NCI-H226 (cell line): ENCODE measurements at regions not wholly inside any gene's neighbourhood (a gene's known extent, or its start where the extent isn't known, plus 50 kb on each side); places are given as distances from the start of the nearest gene placed in this dataset.
A peak's percentile ranks its signal among the peaks of the same experiment; 100 is the strongest.
"Not testable (repeated sequence)": the region's sequence is repeated elsewhere in the genome, so short reads cannot be mapped to it uniquely, and the experiment has no call there.

ENCODE experiments used
- DNase-seq: peaks from one replicate; pipeline ENCODE4 v3.0.0-alpha.2; 2015

GRCh38 chr21:24444736-24445135 is 1162.5 kb downstream of the MRPL39 start:
- DNase-seq, result no peak

DNA sequence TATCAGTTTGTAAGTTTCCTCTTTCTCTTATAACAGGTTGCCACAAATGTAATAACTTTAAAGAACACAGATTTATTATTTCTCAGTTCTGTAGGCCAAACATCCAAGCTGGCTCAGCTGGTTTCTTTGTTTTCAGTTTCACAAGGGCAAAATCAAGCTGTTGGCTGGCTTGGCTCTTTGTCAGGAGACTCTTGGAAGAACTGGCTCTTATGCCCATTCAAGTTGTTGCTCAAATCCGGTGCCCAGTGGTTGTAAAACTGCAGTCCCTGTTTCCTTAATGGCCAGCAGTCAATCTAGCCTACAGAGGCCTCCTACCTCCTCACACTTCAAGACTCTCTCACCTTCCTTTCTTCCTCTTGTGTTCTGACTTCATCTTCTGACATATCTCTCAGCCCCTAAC is 1171.0 kb downstream of the MRPL39 start:
- no peak for DNase-seq

- no peak for DNase-seq
Measured at GRCh38 chr21:24428591-24429199, 1178.6 kb downstream of the MRPL39 start.

DNA sequence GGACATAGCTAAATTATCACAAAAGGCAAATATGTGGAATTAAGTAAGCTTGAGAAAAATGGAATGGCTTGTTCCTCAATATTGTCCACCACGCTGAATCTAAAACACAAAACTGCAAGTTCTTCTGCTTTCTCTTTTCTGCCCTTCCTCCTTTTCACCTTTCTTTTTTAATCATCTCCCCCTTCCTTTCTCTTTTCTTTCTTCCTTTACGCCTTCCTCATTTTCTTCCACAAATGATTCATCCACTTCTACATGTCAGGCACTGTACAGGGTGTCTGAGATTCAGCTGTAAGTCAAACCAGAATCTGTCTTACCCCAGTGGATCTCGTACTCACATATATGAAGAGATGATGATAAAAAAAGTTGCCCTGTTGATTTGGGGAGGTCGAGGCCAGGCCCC is 1182.5 kb downstream of the MRPL39 start:
- no peak for DNase-seq

- no peak for DNase-seq
Measured at GRCh38 chr21:24423546-24423945, 1183.7 kb downstream of the MRPL39 start.

DNA sequence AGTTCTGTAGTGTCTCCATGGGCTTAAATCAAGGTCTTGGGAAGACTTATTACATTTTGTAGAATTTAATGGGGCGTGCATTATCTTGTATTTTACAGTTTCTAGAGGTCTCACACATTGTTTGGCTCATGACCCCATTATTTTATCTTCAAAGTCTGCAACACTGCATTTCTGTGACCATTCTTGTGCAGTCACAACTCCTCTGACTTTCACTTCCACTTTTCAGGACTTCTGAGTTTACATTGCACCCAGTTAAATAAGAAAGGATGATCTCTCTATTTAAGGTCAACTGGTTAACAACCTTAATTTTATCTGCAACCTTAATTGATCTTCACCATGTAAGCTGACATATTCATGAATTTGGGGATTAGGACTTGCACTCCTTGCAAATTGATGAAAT is 1186.6 kb downstream of the MRPL39 start:
- no peak for DNase-seq

GRCh38 chr21:24419641-24420040 is 1187.6 kb downstream of the MRPL39 start:
- not testable (repeated sequence) for DNase-seq

- no peak for DNase-seq
Measured at GRCh38 chr21:24418671-24419070, 1188.6 kb downstream of the MRPL39 start.

DNA sequence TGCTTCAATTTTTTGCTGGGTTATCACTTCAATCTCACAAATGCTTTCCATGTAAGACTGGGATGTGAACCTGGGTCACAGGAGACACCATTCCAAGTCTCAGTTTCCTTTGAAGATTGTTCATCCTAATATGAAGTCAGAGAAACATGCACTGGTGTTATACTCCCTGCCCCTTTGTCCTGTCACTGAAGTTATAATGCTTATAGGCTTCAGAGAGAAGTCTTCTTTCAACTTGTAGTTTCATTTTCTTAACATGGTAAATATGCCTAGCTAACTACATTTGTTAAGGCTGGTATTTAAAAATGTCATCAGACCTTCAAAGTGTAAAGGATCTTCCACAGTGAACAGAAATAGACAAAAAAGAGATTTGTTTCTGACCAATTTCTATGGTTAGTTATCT is 1195.9 kb downstream of the MRPL39 start:
- DNase-seq, result no peak

GRCh38 chr21:24403221-24403620 is 1204.1 kb downstream of the MRPL39 start:
- no peak for DNase-seq

DNA sequence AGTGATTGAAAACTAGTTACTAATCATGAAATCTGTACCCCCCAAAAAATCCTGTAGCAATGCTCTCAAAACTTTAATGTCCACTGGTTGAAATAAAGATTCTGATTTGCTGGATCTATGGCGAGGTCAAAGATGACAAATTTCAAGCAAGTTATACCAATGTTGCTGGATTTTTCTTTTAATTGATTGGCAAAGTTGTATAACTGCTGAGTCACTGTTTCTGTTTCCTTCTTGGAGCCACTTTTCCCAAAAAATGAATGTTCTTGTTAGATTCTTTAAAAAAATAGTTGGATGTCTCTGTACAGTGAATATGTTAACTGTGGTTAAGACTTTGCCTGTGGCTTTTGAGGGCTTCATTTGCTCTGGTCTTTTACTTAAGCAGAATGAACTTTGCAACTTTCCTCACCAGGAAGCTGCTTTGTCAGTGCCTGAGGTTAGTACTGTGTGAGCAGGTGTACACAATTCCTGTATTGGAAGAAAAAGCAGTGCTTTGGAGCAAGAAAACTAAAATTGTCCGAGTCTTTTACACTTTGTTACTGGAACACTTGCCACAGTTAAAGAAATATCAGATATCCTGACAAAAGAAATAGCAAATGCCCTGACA is 1211.9 kb downstream of the MRPL39 start:
- DNase-seq, result no peak

- no peak for DNase-seq
Measured at GRCh38 chr21:24375201-24375600, 1232.1 kb downstream of the MRPL39 start.

DNA sequence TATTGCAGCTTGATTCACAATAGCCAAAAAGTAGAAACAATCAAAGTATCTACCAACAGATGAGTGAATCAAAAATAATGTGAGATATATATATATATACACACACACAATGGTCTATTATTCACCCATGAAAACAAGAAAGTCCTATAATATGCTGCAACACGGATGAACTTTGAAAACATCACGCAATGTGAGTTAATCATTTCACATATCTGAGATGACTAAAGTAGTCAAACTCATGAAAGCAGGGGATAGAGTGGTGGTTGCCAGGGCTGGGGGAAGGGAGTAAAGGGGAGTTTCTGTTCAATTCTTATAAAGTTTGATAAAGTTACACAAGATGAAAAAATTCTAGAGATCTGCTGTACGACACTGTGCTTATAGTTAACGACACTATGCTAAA is 1234.8 kb downstream of the MRPL39 start:
- no peak for DNase-seq

GRCh38 chr21:24369746-24370145 is 1237.5 kb downstream of the MRPL39 start:
- DNase-seq, result peak; percentile 21

- DNase-seq, result no peak
Measured at GRCh38 chr21:24369278-24369677, 1238.0 kb downstream of the MRPL39 start.

- peak; percentile 49 for DNase-seq
Measured at GRCh38 chr21:24367936-24368335, 1239.3 kb downstream of the MRPL39 start.

GRCh38 chr21:24353492-24353891 is 1253.8 kb downstream of the MRPL39 start:
- no peak for DNase-seq

DNA sequence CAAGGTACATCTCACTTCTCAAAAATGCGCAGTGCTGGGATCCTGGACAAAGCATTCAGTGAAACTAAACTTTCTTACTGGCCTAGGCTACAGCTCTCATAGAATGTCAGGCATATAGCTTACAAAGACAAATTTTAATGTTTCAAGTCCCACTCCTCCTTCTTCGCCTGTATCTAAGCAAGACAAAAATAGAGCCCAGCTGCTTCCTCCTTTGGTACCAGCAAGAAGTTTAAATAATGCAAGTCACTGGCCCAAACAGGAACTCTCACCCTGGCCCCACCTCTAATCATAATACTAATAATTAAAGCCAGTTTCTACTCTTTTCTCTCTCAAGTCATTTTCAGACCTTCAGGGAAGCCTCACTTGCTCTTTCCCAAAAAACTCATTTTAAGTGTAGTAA is 1267.9 kb downstream of the MRPL39 start:
- no peak for DNase-seq

DNA sequence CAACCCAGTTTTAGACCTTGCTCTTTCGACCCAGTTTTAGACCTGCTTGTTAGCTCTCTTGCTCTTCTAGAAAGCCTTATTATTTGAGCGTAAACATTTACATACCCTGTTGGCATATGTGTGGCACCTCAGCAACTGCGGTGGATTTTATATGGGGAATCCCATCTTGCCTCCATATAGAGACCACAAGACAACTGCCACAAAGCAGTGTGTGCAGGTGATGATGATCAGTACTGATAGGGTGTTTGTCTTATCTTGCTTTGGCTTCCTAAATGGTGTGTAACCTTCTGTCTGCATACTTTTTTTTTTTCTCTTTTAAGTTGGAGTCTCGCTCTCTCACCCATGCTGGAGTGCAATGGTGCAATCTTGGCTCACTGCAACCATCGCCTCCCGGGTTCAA is 1270.8 kb downstream of the MRPL39 start:
- no peak for DNase-seq

DNA sequence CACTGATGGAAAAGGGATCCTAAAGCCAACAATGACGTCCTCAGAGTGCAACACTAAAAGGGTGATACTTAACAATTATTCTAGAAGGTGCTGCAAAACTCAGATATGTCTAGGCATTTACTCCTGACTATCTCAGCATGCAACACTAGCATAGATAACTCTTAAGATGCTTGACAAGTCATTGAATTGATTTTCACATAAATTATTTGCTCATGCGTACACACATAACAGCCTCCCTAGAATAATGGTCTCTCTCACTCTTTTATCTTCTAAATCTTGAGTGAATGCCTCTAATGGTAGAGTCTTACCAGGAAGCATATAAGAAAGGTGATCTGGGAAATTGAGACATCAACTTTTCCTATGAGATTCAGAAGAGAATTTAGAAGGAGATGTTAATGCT is 1283.7 kb downstream of the MRPL39 start:
- no peak for DNase-seq

GRCh38 chr21:24316277-24316922 is 1290.9 kb downstream of the MRPL39 start:
- DNase-seq, result no peak

GRCh38 chr21:24310788-24311187 is 1296.5 kb downstream of the MRPL39 start:
- DNase-seq, result no peak

GRCh38 chr21:24308183-24308582 is 1299.1 kb downstream of the MRPL39 start:
- DNase-seq, result no peak

- DNase-seq, result no peak
Measured at GRCh38 chr21:24302400-24302799, 1304.9 kb downstream of the MRPL39 start.

DNA sequence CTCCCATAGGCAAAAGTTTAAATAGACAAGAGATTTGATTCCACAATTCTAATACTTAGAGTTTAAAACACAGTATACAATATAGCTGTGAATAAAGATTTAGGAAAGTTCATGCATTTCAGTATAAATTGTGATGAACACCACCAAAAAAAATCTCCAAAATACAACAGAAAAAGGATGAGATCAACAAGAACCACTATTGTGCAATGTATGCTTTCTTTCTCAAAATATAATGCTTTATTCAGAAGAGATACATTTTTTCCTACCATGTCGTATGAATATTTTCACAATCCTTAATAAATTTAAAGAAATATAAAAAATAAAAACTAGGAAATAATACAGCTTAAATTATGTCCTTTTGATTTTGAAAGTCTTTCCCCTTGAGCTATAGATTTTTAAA is 1309.2 kb downstream of the MRPL39 start:
- no peak for DNase-seq
